ENCODE measurements at regions not wholly inside any gene's neighbourhood (a gene's known extent, or its start where the extent isn't known, plus 50 kb on each side); places are given as distances from the start of the nearest gene placed in this dataset.

GRCh38 chr2:83665894-83666293 lies 793.2 kb downstream of the SUCLG1 start:
- no peak overlapping the region for H3K4me3 ChIP-seq (ENCODE audit: low read length)
- H3K9me3 ChIP-seq (replicated peaks; ENCODE audit: insufficient read depth, low read length): no peaks in the 10 kb centered on the region
- no peaks in the 10 kb centered on the region for H4K20me1 ChIP-seq (ENCODE audit: insufficient read depth, low read length)
- no peak overlapping the region for H3K4me2 ChIP-seq (ENCODE audit: low read depth, low read length)
- no peaks in the 10 kb centered on the region for H3K4me1 ChIP-seq (ENCODE audit: low read length)
- no peak overlapping the region for H3K9ac ChIP-seq (ENCODE audit: low read length)
- no peaks in the 10 kb centered on the region for H3K27me3 ChIP-seq (replicated peaks; ENCODE audit: insufficient read depth, low read length)
- no peak for DNase-seq
- no peak overlapping the region for H3K27ac ChIP-seq (ENCODE audit: low read length)
- no peaks in the 10 kb centered on the region for H3K9me2 ChIP-seq (replicated peaks; ENCODE audit: insufficient read depth, low read length)
- no peaks in the 10 kb centered on the region for H3K36me3 ChIP-seq (replicated peaks; ENCODE audit: insufficient read depth, low read length)
- H2AFZ ChIP-seq (ENCODE audit: low read length): no peak overlapping the region
- no peak for TF ChIP-seq EZH2 (optimal IDR thresholded peaks at IDR 0.05; ENCODE audit: low read depth, low read length)
- no peak for TF ChIP-seq EZH2phosphoT487 (IDR thresholded peaks at IDR 0.05; ENCODE audit: low read length)
- no peak for TF ChIP-seq CTCF (IDR thresholded peaks at IDR 0.05; ENCODE audit: low read length)
- no peaks in the 10 kb centered on the region for H3F3A ChIP-seq (ENCODE audit: insufficient read depth, low read length)
- H3K79me2 ChIP-seq (ENCODE audit: low read length): no peaks in the 10 kb centered on the region

GRCh38 chr2:83665154-83665553 lies 793.9 kb downstream of the SUCLG1 start:
- Histone ChIP-seq H3K4me1 (ENCODE audit: low read length) (no peaks in the 10 kb centered on the region), H3K9me2 (replicated peaks; ENCODE audit: insufficient read depth, low read length) (no peaks in the 10 kb centered on the region), H2AFZ (ENCODE audit: low read length) (no peak overlapping the region), H3F3A (ENCODE audit: insufficient read depth, low read length) (no peaks in the 10 kb centered on the region), H3K79me2 (ENCODE audit: low read length) (no peaks in the 10 kb centered on the region), H3K4me3 (ENCODE audit: low read length) (no peak overlapping the region), H3K36me3 (replicated peaks; ENCODE audit: insufficient read depth, low read length) (no peaks in the 10 kb centered on the region), H3K9ac (ENCODE audit: low read length) (no peak overlapping the region), H3K4me2 (ENCODE audit: low read depth, low read length) (no peak overlapping the region), H4K20me1 (ENCODE audit: insufficient read depth, low read length) (no peaks in the 10 kb centered on the region), H3K27me3 (replicated peaks; ENCODE audit: insufficient read depth, low read length) (no peaks in the 10 kb centered on the region), H3K27ac (ENCODE audit: low read length) (no peak overlapping the region), H3K9me3 (replicated peaks; ENCODE audit: insufficient read depth, low read length) (no peaks in the 10 kb centered on the region)
- no peak for DNase-seq
- no peak for TF ChIP-seq EZH2 (optimal IDR thresholded peaks at IDR 0.05; ENCODE audit: low read depth, low read length)
- no peak for TF ChIP-seq EZH2phosphoT487 (IDR thresholded peaks at IDR 0.05; ENCODE audit: low read length)
- no peak for TF ChIP-seq CTCF (IDR thresholded peaks at IDR 0.05; ENCODE audit: low read length)

- Histone ChIP-seq H4K20me1 (ENCODE audit: insufficient read depth, low read length) (no peaks in the 10 kb centered on the region), H3K9me3 (replicated peaks; ENCODE audit: insufficient read depth, low read length) (no peaks in the 10 kb centered on the region), H3F3A (ENCODE audit: insufficient read depth, low read length) (no peaks in the 10 kb centered on the region), H2AFZ (ENCODE audit: low read length) (no peak overlapping the region), H3K4me3 (ENCODE audit: low read length) (no peak overlapping the region), H3K79me2 (ENCODE audit: low read length) (no peaks in the 10 kb centered on the region), H3K27ac (ENCODE audit: low read length) (no peak overlapping the region), H3K4me1 (ENCODE audit: low read length) (no peaks in the 10 kb centered on the region), H3K27me3 (replicated peaks; ENCODE audit: insufficient read depth, low read length) (no peaks in the 10 kb centered on the region), H3K9ac (ENCODE audit: low read length) (no peak overlapping the region), H3K4me2 (ENCODE audit: low read depth, low read length) (no peak overlapping the region), H3K36me3 (replicated peaks; ENCODE audit: insufficient read depth, low read length) (no peaks in the 10 kb centered on the region), H3K9me2 (replicated peaks; ENCODE audit: insufficient read depth, low read length) (no peaks in the 10 kb centered on the region)
- DNase-seq: no peak
- no peak for TF ChIP-seq CTCF (IDR thresholded peaks at IDR 0.05; ENCODE audit: low read length)
- no peak for TF ChIP-seq EZH2phosphoT487 (IDR thresholded peaks at IDR 0.05; ENCODE audit: low read length)
- no peak for TF ChIP-seq EZH2 (optimal IDR thresholded peaks at IDR 0.05; ENCODE audit: low read depth, low read length)
Observed at GRCh38 chr2:83661711-83662110, 797.4 kb downstream of the SUCLG1 start.
